GM19372 (cell line): ENCODE measurements at regions not wholly inside any gene's neighbourhood (a gene's known extent, or its start where the extent isn't known, plus 50 kb on each side); places are given as distances from the start of the nearest gene placed in this dataset.

Experiments used
- ATAC-seq: cut with Tn5 transposase; IDR thresholded peaks from one replicate; pipeline ENCODE4 v1.9.1; 2021; ENCODE audit warnings: mild to moderate bottlenecking, low read depth, moderate library complexity; ENCODE audit not compliant: unreplicated experiment

DNA sequence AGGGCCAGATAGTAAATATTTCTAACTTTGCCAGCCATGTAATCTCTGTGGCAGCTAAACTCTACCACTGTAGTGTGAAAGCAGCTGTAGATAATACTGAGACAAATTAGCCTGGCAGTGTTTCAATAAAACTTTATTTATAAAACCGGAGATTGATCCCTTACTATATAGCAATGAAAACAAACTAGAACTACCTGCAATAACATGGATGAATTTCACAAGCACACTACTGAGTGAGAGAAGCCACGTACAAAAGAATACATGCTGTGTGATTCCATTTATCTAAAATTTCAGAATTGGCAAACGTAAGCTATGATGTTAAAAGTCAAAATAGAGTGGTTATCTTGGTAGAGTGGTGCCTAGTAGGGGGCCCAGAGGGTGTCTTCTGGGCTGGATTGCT is 198.7 kb upstream of the SGK1 start:
- ATAC-seq: no peak

DNA sequence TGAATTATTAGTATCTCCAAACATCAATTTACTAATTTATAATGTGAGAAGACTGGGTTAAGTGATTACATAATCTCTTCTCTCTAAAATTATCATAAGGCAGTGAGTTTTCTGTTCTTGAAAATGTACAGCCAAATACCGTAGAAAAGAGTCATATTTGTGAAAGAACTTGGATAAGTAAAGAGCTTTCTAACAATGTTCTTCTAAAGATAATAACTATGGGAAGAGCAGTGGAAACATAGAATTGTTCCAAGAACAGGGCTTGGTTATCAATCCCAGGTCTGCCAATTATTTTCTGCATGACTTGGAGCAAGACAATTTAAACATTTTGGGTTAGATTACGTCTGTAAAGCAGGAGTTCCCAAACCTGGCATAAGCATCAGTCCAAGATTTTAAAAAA is 198.1 kb upstream of the SGK1 start:
- no peak for ATAC-seq

DNA sequence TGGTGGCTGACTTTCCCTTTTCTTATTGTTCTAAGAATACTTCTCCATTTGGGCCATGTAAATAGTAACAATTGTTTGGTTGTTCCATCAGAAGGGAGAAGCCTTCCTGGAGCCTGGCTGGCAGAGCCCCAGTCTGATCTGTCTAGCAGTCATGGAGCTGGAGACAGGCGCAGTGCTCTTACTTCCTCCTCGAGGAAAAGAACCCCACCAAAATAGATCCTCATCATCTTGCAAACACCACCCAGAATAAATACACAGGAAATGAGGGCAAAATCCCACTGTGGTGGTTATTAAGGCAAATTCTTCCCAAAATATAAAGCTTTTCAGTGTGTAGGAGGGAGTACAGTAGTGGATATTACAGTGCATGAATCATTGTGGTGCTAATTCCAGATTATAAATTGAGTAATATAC is 195.1 kb upstream of the SGK1 start:
- no peak for ATAC-seq

DNA sequence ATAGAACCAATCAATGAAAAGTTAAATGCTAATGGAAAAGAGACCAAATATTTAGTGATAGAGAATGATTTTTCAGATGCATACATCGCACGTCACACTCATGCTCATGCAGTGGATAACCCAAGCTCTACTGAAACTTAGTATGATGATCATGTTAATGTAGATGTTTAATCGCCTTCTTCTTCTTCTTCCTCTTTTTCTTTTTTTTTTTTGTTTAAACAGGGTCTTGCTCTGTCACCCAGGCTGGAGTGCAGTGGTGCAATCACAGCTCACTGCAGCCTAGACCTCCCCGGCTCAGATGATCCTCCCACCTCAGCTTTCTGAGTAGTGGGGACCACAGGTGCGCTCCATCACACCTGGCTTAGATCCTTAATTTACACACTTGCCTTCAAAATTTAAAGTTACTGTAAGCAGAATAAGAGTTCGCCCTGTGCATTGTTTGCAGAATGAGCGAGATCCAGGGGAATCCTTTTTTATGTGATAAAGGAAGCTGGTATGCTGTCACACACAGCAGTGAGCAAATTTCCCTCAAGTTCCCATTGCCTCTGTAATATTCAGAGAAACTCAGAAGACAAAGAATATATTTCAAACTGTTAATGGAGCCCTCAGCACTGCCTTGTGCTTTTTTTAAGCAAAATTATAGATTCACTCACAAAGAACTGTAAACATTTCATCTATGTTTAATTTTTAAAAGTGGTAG is 194.2 kb upstream of the SGK1 start:
- no peak for ATAC-seq

DNA sequence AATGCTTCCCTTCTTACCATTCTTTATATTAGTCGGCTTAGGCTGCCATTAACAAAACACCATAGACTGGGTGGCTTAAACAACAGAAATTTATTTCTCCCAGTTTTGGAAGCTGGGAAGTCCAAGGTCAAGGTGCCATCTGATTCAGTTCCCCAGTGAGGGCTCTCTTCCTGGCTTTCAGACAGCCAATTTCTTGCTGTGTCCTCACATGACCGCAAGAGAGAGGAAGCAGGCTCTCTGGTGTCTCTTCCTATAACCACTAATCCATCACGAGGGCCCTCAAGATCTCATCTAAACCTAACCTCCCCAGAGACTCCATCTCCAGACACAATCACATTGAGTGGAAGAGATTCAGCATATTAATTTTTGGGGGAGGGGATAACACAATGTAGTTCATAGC is 193.0 kb upstream of the SGK1 start:
- no peak for ATAC-seq

DNA sequence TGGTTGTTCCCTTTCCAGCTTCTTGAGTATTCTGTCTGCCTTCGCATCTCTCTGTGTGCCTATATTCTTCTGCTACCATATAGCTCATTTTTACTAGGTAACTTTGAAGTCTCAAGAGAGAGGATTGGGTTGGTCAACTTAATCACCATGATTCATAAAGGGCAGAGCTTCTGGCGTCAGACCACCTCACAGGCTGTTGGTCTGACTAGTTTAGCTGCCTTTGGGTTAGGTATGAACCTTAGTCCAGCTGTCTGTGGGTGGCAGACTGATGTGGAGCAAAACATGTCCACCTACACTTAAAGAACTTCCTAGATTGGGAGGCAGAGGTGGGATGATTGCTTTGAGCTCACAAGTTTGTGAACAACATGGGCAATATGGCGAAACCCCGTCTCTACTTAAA is 192.2 kb upstream of the SGK1 start:
- no peak for ATAC-seq

DNA sequence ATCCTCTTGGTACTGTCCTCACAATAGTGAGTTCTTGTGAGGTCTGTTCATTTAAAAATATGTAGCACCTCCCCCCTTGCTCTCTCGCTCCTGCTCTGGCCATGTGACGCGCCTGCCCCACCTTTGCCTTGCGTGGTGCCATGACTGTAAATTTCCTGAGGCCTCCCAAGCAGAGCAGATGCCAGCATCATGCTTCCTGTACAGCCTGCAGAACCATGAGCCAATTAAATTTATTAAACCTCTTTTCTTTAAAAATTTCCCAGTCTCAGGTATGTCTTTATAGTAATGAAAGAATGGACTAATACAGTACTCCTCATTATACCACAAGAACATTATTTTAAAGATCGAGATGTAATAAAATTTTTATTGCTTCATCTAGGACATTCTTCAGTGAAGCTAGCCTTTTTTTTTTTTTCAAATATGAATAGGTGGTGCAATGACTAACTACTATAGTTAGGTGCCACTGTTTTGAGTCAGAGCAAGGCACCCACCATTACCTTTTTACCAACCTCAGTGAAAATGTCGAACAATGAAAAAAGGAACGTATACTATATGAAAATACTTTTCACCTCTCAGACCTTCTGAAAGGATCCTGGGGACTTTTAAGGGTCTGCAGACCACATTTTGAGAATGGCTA is 191.1 kb upstream of the SGK1 start:
- ATAC-seq: no peak

DNA sequence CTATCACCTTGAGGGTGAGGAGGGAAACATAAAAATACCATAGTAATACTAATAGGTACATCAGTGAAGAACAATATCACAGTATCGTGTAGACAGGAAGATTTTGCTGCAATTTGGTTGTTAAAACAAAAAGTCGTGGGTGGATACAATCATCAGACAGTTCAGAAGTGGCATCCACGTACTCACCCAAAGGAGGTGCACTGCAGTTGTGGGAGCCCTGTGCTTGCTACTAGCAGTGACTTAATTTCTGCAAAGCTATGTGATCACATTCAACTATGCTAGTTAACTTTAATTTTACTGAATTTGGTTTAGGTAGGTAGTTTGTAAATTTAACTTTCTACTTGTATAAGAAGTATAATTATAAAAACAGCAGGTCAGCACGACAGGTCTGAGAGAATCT is 188.2 kb upstream of the SGK1 start:
- no peak for ATAC-seq

DNA sequence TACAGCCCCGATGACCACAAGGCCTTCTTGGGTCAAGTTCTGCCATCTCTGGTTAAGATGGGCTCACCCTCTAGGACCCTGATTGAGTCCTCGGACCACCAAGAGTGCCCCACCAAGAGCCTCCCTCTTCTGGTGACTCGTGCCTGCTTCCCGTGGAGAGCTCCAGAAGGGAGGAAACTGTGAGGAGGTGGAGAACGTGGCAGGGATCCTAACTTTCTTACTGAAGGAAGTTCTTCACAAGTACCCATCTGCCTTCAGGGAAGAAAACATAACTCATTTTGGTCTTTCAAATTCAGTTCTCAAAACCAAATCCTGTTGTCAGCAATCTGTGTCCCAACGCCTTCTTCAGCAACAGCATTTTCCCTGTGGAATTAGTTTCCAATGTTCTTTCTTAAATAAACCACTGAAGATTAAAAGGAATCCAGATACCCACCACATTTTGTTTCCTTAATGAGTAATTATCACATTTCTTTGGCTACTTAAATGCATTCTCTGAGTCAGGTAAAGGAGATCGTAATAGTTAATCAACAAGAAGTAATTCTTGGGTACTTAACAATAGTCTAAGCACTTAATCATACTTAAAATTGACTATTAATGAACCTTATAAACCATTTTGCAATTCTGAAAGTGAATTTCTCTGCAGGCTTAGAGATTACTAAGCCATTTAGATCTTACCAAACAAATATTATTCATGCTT is 185.8 kb upstream of the SGK1 start:
- ATAC-seq: no peak

DNA sequence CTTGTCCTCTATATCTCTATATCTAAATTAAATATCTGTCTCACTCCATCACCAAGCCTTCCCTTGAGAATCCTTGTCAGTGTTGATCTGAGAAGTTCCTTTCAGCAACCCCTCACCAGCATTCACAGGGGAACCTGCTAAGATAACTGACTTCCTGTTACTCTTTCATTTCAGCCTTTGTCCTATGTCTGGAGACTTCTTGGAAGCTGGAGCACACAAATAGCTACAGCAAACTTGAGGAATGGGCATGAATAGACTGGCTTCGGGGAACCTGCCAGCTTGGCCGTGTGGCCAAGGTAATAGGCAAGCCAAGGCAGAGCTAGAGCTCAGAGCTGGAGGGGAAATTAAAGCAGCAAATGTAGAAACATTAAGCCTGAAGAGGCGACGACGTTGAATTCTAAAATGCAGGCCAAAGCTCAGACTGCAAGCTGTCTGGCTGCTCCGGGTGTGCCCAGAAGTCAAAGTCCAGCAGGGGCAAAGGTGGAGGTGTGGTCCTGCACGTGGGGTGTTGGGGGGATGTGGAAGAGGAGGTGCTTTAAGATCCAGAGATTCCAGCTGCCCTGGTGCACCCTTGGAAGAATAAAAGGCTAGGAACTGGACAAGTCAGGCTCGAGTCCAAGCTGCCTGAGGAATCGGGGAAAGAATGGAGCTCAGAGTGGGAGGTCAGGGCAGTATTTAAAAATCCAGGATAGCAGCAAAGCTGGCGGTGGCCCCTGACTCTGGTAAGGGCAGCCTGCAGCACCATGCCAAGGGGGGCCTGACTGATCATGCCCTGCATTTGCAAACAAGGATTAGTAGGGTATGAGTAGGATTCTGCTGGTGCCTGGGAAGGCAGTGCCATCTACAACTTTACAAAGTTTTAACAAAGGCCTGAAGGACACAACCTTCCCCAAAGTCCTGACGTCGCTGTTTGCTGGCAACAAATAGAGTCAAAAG is 185.0 kb upstream of the SGK1 start:
- no peak for ATAC-seq

DNA sequence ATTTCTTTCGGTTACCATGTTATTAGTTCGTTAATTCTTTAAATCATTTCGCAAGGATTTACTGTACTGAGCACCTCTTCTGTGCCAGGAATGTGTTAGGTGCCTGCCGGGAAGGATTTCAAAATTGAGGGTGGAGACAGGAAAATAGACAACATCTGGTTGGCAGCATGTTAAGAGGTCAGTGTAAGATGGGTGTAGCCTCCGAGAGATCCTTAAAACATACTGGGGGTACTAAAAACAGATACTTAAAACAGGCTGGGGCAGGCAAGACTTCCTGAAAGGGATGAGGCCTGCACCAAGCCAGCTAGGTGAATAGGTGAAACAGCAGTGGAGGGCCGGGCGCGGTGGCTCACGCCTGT is 178.0 kb upstream of the SGK1 start:
- ATAC-seq: no peak

DNA sequence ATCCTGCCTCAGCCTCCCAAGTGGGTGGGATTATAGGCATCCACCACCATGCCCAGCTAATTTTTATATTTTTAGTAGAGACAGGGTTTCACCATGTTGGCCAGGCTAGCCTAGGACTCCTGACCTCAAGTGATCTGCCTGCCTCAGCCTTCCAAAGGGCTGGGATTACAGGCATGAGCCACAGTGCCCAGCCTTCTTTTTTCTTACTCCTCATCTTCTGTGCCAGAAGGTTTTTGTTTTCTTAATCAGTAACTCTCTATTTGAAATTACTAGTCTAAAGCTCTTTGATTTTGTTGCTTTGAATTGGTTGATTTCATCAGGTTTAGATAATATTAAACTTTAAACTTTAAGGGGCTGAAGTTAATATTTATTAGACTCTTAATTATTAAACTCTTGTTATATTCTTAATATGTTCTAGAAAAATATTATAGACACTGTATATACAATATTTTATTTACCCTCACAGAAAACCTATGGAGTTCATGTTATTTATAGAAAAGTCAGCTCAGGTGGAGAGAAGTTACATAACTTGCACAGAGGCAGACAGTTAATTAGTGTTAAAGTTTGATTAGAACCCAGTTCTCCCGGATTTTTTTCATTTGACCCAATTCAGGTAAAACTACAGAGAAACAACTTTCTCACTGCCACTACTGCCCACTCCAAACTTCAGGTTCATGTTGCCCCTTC is 177.4 kb upstream of the SGK1 start:
- ATAC-seq: no peak

DNA sequence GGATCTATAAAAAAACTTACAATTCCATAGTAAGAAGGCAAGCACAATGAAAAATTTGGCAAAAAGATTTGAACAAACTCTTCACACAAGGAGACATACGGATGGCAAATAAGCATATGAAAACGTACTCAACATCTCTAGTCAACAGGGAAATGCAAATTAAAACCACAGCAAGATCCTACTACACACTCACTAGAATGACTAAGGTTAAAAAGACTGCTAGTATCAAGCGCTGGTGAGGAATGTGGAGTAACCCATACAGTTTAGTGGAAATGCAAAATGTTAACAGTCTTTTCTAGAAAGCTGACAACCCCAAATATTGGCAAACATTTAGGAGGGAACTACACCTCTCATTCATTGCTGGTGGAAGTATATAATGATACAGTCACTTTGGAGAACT is 175.9 kb upstream of the SGK1 start:
- no peak for ATAC-seq

DNA sequence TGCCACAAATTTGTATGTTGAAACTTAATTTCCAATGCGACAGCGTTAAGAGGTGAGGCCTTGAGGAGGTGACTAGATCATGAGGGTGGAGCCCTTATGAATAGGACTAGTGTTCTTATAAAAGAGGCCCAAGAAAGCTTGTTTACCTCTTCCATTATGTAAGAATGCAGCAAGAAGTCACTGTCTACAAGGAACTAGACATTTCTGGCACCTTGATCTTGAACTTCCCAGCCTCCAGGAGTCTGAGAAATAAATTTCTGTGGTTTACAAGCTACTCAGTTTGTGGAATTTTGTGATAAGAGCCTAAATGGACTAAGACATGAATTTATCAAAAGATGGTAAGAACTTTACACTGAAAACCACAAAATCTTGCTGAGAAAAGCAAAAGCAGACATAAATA is 173.6 kb upstream of the SGK1 start:
- no peak for ATAC-seq

DNA sequence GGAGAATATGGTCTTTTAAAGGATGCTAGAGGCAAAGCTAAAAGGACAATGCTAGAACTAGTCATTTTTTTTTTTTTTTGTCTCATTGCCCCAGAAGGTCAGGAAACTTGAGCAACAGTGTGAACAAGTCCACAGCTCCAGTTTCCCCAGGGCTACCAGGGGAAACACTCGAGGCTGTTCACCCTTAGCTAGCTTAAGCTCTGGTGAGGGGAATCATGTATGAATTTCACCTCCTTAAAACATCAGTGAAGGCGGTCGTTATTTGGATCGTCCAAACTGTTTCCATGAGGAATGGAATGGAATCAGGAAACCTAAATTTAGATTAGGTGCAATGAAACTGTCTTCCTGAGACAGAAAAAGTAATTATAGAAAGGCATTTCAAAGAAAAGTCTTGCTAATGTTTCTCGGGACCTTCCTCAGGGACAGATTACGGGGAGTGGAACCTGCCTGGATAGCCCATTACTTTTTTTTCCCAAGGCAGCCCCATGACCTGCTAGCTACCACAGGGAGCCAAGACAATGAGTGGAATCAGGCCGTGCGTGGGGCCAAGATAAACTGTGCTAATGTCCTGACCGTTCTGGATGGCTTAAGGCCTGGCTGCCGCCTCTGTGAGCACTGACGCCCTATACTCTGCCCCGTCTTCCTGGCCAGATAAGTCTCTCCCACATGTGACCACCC is 164.8 kb upstream of the SGK1 start:
- no peak for ATAC-seq

DNA sequence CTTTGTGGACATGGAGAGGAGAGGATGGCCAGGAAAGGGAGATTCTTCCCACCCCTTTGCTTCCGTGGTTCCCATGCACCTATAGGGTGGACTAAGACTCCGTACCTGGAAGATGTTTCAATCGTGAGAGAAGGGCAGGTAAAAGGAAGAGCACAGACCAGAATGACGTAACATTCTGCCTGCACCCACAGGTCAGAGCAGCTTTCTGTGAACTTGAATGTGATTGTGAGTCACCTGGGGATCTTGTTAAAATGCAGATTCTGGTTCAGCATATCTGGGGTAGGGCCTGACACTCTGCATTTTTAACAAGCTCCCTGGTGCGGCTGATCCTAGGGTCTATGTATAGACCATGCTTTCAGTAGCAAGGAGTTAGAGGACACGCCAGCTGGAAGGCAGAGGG is 164.1 kb upstream of the SGK1 start:
- ATAC-seq: no peak

DNA sequence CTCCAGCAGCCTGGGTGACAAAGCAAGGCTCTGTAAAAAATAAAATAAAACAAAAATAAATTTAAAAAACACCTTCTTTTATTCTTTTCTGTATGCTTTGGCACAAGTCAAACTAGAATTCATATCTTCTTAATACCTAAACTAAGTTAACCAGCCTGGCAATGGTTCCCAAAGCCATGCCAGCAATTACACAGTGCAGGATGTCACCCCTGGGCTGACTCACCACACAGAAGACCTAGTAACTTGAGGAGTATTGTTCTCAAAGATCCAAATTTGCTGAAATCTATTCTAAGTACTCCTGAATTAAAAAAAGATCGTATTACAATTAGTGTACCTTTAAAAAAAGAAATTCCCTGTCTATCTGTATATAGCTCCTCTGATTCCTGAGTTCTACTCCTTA is 162.7 kb upstream of the SGK1 start:
- no peak for ATAC-seq

DNA sequence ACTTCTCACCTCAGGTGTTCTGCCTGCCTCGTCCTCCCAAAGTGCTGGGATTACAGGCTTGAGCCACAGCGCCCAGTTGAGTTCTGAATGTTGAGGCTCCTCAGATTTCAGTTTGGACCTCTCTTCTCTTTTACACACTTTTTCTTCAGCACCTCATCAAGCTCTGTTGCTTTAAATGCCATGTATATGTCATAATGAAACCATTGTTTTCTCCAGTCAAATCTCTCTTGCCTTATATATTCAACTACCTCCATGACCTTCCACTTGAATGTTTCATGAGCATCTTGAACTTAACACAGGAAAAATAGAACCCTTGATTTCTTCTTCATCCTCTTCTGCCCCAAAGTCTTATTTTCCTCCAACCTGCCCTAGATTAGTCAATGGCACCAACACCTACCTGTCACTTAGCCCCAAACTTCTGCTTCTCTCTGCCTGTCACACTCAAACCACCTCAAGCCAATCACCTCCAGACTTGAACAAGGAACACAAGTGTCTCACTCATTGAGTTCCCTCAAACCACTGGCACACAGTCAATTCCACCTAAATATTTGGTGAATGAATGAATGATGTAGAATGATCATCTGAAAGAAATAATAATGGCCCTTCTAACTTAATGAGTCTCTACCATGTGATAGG is 161.0 kb upstream of the SGK1 start:
- ATAC-seq: no peak

DNA sequence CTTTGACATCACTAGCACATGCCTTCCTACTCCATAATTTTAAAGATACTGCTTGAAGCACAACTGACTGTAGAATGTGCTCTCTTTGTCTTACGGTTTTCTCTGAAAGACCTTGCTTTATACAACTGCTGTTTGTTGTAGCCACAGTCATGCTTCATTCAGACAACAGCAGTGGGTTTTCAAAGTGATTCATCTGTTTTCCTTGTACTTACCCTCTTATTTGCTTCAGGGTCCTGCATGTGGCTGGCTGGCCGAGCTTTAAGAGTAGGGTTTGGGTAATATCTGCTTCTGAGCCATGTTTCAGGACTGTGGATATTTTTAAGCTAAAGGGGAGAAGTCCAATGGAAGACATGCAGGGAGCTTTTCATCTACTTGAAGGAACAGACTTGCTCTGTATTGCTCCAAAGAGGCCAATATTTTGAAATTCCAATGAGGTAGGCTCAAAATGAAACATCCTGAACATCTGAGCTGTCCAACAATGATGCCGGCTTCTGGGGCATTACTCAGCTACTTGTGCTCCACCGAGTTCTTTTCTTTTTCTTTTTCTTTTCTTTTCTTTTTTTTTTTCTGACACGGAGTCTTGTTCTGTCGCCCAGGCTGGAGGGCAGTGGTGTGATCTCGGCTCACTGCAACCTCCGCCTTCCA is 160.2 kb upstream of the SGK1 start:
- no peak for ATAC-seq
